ENCODE measurements at regions not wholly inside any gene's neighbourhood (a gene's known extent, or its start where the extent isn't known, plus 50 kb on each side); places are given as distances from the start of the nearest gene placed in this dataset.
"Not testable (repeated sequence)": the region's sequence is repeated elsewhere in the genome, so short reads cannot be mapped to it uniquely, and the experiment has no call there.

DNA sequence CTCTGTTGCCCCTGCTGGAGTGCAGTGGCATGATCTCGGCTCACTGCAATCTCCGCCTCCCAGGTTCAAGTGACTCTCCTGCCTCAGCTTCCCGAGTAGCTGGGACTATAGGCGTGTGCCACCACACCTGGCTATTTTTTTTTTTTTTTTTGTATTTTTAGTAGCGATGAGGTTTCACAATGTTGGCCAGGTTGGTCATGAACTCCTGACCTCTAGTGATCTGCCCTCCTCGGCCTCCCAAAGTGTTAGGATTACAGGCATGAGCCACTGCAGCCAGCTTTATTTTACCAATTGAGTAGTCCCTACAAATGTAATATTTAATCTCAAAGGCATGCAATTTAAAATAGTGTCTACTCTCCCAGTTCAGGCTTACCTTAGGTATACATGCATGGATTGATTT is 1487.2 kb upstream of the WWC1 start:
- DNase-seq; in situ Hi-C loops (cut with MboI; ENCODE audit: low pct_unique_long_range_greater_than_20kb, low sequenced_read_pairs): not testable (repeated sequence)

DNA sequence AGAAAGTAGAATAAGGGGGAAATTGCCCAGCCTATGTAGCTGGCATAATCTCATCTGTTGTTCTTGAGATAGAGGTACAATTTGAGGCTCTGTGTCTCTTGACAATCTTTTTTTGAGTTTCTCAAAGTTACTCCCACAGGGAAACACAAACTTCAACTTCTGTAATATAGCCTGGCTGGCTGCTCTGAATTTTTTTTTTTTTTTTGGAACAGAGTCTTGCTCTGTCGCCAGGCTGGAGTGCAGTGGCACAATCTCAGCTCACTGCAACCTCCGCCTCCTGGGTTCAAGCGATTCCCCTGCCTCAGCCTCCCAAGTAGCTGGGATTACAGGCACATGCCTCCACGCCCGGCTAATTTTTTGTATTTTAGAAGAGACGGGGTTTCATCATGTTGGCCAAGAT is 1486.8 kb upstream of the WWC1 start:
- DNase-seq; in situ Hi-C loops (cut with MboI; ENCODE audit: low pct_unique_long_range_greater_than_20kb, low sequenced_read_pairs): not testable (repeated sequence)

DNA sequence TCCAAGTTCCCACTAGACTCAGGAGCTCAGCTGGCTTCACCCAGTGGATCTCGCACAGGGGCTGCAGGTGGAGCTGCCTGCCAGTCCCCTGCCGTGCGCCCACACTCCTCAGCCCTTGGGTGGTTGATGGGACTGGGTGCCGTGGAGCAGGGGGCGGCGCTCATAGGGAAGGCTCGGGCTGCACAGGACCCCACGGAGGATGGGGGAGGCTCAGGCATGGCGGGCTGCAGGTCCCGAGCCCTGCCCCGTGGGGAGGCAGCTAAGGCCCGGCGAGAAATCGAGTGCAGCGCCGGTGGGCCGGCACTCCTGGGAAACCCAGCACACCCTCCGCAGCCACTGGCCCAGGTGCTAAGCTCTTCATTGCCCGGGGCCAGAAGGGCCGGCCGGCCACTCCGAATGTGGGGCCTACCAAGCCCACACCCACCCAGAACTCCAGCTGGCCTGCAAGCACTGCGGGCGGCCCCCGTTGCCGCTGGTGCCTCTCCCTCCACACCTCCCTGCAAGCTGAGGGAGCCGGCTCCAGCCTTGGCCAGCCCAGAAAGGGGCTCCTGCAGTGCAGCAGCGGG is 1481.3 kb upstream of the WWC1 start:
- DNase-seq; in situ Hi-C loops (cut with MboI; ENCODE audit: low pct_unique_long_range_greater_than_20kb, low sequenced_read_pairs): not testable (repeated sequence)

DNA sequence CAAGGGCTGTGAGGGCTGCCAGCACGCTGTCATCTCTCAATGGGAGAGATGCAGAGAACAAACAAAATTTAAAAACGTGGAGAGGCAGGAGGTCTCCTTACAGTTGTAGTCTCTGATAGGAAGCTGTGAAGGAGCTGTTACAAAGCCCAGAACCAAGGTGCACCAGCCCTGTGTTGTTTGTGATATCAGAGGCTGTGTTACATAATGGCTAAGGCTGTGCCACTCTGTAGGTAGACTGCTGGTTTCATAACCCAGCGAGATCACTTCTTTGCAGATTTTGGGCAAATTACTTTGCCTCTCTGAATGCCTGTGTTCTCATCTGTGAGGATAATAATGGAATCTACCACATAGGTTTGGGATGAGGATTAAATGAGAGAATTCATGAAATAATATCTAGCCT is 1480.7 kb upstream of the WWC1 start:
- in situ Hi-C loops (cut with MboI; ENCODE audit: low pct_unique_long_range_greater_than_20kb, low sequenced_read_pairs) = no loop called here
- DNase-seq = no peak

DNA sequence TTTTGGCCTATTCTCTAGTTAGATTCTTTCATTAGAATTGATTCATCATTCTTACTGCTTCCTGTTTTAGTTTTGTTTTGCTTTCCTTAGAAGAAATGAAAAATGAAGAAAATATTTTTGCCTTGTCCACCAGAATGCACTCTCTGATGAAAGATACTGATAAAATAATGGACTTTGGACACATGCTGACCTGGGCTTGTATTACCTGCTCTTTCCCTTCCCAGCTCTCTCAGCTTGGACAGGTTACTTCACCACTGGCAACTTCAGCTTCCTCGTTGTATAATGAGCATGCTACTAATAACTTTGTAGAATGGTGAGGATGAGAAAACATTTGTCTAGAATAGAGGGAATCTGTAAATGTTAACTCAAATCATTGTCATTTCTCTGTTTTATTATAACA is 1468.1 kb upstream of the WWC1 start:
- in situ Hi-C loops (cut with MboI; ENCODE audit: low pct_unique_long_range_greater_than_20kb, low sequenced_read_pairs) = no loop called here

DNA sequence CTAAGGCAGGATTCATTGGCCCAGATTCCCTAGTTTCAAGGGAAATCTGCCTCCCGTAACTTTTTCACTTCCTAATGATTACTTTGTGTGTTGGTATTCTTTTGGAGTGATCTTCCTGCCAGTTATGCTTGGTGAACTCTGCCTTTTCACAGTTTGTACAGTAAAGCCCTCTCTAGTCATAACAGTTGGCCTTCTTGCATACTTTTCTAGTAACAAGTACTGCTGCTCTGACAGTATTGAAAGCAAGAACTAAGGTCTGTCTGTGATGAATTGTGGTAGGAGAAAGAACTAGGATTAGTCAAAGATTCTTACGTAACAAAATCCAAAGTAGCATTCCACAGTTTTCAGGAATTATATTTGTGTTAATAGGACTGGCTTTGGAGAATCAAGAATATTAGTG is 1457.2 kb upstream of the WWC1 start:
- DNase-seq = no peak
- in situ Hi-C loops (cut with MboI; ENCODE audit: low pct_unique_long_range_greater_than_20kb, low sequenced_read_pairs) = no loop called here

More for the DNA sequence above, 1468.1 kb upstream of the WWC1 start:
- DNase-seq = no peak

DNA sequence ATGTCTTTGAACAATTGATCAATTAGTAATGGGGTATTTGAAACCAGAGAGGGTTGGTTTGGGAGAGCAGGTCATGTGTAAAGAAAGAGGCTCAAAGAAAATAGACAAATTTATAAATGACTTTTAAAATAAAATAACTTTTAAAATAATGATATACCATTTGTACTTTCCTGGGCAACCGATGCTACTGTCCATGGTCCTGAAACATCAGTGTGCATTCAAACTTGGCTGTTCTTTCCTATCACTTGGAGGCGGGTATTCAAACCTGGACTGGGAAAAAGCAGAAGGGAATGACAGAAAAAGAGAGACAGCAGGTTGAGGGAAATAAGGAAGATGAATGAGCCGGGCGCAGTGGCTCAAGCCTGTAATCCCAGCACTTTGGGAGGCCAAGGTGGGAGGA is 1446.4 kb upstream of the WWC1 start:
- in situ Hi-C loops (cut with MboI; ENCODE audit: low pct_unique_long_range_greater_than_20kb, low sequenced_read_pairs) = no loop called here
- DNase-seq = no peak

DNA sequence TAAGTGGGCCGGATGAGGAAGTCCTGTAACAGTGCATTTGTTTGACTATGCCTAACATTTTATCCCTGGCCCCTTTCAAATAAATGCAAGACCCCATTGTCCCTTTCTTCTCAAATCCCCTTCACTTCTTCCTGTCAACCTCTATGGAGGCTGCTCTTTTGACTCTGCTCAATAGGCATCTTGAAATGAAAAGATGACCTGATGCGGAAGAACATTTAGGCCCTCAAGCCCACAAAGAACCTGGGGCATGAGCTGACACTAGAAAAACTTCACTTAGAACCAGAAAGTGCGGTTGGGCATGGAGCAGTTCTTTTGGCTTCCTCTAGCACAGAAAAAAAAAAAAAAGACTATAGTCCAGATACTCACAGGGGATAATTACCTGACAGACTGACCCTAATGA is 1434.7 kb upstream of the WWC1 start:
- in situ Hi-C loops (cut with MboI; ENCODE audit: low pct_unique_long_range_greater_than_20kb, low sequenced_read_pairs) = no loop called here
- no peak for DNase-seq

DNA sequence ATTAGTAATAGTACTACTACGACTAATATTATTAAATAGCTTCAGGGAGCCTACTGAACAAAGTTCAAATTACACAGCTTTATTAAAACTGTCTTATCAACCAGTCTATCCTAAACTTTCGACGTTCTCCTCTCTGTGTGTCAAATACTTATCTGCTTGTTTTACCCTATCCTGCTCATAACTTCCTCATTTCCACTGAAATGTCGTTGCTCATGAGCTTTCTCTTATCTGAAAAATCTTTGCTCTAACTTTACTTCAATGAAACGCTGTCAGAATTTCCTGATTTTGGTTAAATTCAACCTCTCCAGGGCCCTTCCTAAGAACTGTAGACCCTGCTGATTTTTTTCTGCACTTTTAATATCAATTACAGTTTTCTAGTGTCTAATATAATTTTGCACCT is 1431.0 kb upstream of the WWC1 start:
- in situ Hi-C loops (cut with MboI; ENCODE audit: low pct_unique_long_range_greater_than_20kb, low sequenced_read_pairs) = no loop called here
- peak; percentile 7 for DNase-seq

DNA sequence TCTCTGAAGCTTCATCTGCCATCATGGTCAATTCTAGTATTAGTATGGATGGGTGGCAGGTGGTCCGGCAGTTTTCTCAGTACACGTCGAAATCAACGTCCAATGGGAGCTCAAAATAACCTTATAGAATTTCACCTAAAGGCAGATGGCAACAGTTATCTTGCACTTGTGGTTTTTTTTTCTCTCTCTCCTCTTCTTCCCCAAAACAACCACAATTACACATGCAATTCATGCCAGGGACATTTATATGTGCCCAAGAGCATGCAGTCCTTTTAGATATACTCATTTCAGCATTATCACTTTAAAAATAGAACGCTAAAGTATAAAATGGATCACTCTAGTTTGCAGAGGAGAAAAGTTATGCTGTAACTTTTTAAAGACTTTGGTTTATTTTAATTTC is 1428.9 kb upstream of the WWC1 start:
- no peak for DNase-seq
- in situ Hi-C loops (cut with MboI; ENCODE audit: low pct_unique_long_range_greater_than_20kb, low sequenced_read_pairs) = no loop called here

DNA sequence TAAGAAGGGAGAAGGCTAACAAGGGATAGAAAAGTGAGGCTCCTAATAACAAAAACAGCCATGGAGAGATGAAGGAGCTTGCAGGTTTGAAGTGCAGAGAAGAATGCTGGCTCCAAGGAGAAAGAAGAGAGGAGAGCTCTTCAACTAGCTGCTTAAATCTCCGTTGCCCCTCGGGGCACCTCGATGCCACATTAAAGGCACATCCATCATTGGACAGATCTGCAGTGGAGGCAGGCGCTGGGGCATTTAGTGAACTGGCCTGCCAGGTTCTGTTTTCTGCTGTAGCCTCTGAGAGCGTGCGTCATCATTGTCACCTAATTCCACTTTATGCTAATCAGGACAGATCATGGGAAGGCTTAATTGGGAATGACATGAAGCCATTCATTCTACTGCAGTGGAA is 1426.2 kb upstream of the WWC1 start:
- in situ Hi-C loops (cut with MboI; ENCODE audit: low pct_unique_long_range_greater_than_20kb, low sequenced_read_pairs) = no loop called here
- no peak for DNase-seq

DNA sequence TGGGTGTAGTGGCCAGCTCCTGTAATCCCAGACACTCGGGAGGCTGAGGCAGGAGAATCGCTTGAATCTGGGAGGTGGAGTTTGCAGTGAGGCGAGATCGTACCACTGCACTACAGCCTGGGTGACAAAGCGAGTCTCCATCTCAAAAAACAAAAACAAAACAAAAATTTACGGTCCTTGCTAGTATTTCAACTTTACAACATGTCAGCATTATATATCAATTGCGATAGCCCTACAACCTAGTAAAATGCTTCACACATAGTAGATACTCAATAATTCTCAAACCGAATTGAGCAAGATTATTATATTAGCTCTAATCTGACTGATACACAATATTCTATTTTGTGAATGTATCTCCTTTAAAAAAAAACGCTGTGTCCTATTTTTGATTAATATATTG is 1411.0 kb upstream of the WWC1 start:
- in situ Hi-C loops (cut with MboI; ENCODE audit: low pct_unique_long_range_greater_than_20kb, low sequenced_read_pairs) = no loop called here
- no peak for DNase-seq

DNA sequence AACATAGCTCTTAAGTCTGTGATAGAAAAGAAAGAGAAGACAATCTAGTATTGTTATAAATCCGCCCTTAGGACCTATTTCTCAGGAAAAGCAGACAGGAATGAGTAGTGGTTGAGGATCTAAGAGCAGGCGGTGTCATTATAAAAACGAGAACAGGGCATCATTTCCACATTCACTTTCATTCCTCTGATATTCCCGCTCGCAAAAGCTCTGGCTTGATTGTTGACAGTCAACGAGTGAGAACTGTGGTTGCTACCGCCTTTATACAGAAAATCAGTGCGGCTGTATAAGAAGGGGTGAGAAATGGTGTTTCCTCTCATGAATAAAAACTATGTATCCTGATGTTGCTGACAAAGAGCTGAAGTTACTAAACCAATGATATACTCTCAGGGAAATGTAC is 1409.6 kb upstream of the WWC1 start:
- no peak for DNase-seq
- in situ Hi-C loops (cut with MboI; ENCODE audit: low pct_unique_long_range_greater_than_20kb, low sequenced_read_pairs) = no loop called here

DNA sequence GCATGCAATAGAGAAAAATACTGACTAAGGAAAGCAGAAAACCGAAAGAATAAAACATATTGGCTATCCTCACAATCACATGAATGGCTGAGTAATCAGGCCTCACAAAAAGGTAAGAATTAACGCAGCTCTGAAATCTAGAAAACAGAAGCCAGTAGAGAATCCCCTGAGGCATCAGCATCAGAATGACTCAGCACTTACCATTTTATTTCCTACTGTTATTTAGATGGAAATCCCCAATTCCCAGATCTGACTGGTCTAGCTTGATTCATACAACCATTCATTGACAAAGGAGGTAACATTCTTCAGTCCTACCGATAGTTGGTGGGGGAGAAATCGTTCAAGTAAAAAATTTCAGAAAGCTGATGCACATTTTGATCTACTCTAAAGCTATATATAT is 1408.4 kb upstream of the WWC1 start:
- in situ Hi-C loops (cut with MboI; ENCODE audit: low pct_unique_long_range_greater_than_20kb, low sequenced_read_pairs) = no loop called here
- no peak for DNase-seq

DNA sequence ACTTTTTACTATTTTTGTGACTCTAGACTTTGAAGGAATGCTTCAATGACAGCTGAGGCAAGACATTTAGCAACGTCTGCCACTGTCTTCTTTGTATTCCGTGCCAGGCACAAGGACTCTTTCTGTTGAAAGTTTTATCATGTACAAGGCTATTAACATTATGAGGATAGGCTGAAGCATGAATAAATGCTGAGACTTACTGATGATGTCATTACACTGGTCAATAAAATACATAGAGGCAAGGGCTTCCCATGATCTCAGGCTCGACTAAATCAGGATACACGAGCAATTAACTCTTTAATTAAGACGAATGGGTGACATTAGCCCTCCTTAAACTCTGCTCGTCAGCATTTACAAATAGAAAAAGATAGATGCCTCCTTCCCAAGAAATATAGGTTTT is 1393.3 kb upstream of the WWC1 start:
- in situ Hi-C loops (cut with MboI; ENCODE audit: low pct_unique_long_range_greater_than_20kb, low sequenced_read_pairs) = no loop called here
- DNase-seq = no peak

DNA sequence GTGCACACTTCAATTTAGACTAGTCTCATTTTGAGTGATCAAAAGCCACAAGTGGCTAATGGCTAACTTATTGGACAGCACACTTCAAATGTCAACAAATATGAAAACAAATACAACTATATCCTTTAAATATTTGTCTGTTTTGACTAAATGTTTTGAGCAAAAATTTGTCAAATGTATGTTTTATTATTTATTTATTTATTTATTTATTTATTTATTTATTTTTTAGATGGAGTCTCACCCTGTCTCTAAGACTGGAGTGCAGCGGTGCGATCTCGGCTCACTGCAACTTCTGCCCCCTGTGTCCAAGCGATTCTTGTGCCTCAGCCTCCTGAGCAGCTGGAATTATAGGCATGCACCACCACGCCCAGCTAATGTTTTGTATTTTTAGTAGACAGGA is 1392.1 kb upstream of the WWC1 start:
- in situ Hi-C loops (cut with MboI; ENCODE audit: low pct_unique_long_range_greater_than_20kb, low sequenced_read_pairs) = no loop called here
- DNase-seq = no peak

DNA sequence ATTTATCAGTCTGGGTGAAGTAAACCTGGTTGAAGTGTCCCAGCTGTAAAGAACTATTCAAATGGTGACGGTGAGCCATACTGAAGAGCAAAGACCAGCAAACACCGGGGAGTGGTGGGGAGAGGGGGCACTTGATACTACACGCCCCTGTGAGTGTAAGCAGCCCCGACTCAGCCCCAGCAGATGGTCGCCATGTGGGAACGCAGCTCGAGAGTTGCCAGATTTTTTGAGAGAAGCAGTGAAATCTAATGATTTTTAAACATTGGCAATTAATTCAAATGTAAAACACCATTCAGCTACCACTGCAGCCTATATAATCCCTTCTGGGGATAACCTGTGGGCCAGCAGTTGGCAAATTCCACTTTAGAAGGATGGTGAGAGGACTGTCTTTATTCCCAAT is 1386.9 kb upstream of the WWC1 start:
- DNase-seq = no peak
- in situ Hi-C loops (cut with MboI; ENCODE audit: low pct_unique_long_range_greater_than_20kb, low sequenced_read_pairs) = no loop called here

DNA sequence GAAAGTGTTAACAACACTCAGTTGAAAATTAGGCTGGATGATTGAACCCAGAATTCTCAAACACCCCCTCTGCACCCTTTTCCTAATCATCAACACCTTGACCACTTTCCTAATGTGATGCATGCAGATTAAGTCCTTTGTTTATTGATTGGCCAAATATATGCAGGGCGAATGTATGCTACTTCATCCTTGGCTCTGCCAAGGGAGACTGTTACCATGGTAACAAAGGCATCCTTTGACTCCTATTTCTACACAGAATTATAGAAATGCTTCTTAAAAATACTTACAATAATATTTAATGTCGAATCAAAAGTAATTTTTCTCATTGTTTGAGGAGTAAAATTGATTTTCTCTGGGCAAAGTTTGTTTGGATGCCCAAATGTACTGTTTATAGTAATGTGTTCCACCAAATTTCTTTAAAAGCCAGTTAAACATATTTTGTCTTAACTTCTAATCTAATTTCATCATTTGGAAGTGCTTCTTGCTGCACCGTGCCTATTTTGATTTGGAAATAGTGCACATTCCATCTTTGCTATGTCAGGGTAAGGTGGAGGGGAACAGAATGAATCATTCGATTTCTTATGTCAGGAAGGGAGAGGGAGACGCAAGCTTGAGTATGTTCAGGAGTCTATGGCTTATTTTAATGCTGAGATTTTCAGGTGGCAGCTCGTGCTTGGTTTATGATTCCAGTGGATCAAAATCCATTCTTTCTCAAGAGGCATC is 1384.3 kb upstream of the WWC1 start:
- DNase-seq = no peak
- in situ Hi-C loops (cut with MboI; ENCODE audit: low pct_unique_long_range_greater_than_20kb, low sequenced_read_pairs) = no loop called here

DNA sequence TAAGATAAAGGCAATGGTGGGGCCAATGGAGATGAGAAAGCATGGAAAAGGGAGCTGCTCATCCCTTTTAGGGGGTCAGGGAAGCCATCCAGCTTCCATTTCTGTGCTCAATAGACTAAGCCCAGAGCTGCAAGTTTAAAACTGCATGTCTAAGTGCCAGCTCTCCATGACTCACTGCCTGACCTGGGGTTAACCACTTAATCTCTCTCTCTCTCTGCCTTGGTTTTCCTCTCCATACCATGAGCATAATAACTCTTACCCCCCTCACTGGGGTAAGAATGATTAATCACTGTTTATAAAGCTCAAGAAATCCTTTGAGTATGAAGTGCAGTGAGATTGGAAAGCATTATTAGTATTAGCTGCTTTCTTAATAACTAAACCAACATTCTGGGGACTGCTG is 1382.4 kb upstream of the WWC1 start:
- in situ Hi-C loops (cut with MboI; ENCODE audit: low pct_unique_long_range_greater_than_20kb, low sequenced_read_pairs) = no loop called here
- DNase-seq = no peak

DNA sequence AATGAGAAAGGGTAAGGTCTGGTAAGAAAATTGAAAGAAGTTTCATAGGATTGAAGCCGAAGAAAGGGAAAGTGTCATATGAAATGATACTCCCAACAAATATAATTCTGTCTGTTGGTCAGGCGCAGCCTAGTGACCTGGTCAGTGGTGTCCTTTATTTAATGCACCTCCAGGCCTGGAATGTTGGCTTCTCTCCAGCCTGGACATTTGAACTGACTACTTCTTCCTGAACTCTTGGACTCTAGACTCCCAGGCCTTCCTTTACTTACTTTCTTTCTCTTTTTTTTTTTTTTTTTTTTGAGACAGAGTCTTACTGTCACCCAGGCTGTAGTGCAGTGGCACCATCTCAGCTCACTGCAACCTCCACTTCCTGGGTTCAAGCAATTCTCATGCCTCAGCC is 1381.5 kb upstream of the WWC1 start:
- DNase-seq = no peak

DNA sequence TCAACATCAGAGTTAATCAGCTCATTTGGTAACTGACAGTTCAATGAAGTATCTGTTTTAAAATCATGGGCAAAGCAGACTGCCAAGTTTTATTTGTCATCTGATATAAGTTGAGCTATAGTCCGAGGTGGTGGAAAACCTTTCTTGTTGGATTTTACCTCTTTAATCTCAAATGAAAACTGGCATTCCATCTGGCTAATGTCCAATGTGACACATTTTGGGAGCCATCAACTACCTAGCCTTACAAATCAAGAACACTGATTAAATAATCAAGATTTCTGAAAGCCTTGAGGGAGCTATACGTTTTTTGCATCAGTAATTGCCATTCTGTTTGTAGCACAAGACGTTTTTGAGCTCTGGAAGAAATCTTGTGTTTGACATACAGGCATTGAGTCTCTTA is 1380.5 kb upstream of the WWC1 start:
- in situ Hi-C loops (cut with MboI; ENCODE audit: low pct_unique_long_range_greater_than_20kb, low sequenced_read_pairs) = no loop called here

More for the DNA sequence above, 1381.5 kb upstream of the WWC1 start:
- in situ Hi-C loops (cut with MboI; ENCODE audit: low pct_unique_long_range_greater_than_20kb, low sequenced_read_pairs) = no loop called here

More for the DNA sequence above, 1380.5 kb upstream of the WWC1 start:
- DNase-seq = no peak

Measured in KBM-7 (cell line).